H9 (cell line): ENCODE measurements at regions not wholly inside any gene's neighbourhood (a gene's known extent, or its start where the extent isn't known, plus 50 kb on each side); places are given as distances from the start of the nearest gene placed in this dataset.

ENCODE experiments used
- DNase-seq: peaks from one replicate; pipeline ENCODE4 v3.0.0-alpha.2; 2017
- H2AFZ ChIP-seq: one replicate; pipeline ENCODE4 v1.6.1; 2013; ENCODE audit warnings: mild to moderate bottlenecking, low read length, control low read depth, moderate library complexity
- H2AK5ac ChIP-seq: 2 replicates; pipeline ENCODE4 v1.6.1; 2013; ENCODE audit warnings: low read length, control low read depth, mixed read lengths; ENCODE audit not compliant: insufficient read length
- H2BK120ac ChIP-seq: one replicate; pipeline ENCODE4 v1.6.1; 2013; ENCODE audit warnings: low read depth, mild to moderate bottlenecking, low read length, control low read depth, inconsistent platforms; ENCODE audit not compliant: poor library complexity, severe bottlenecking
- H2BK12ac ChIP-seq: 2 replicates; pipeline ENCODE4 v1.6.1; 2013; ENCODE audit warnings: low read length, control low read depth, mixed read lengths, low read depth; ENCODE audit not compliant: insufficient read length
- H2BK15ac ChIP-seq: 2 replicates; pipeline ENCODE4 v1.6.1; 2013; ENCODE audit warnings: low read depth, low read length, control low read depth
- H2BK20ac ChIP-seq: one replicate; pipeline ENCODE4 v1.6.1; 2013; ENCODE audit warnings: low read depth, mild to moderate bottlenecking, low read length, control low read depth, inconsistent platforms; ENCODE audit not compliant: poor library complexity, severe bottlenecking
- H2BK5ac ChIP-seq: 2 replicates; pipeline ENCODE4 v1.6.1; 2013; ENCODE audit warnings: low read length, control low read depth, mixed read lengths; ENCODE audit not compliant: insufficient read length
- H3K14ac ChIP-seq: 2 replicates; pipeline ENCODE4 v1.6.1; 2013; ENCODE audit warnings: low read length, control low read depth; ENCODE audit not compliant: insufficient read depth
- H3K18ac ChIP-seq: 2 replicates; pipeline ENCODE4 v1.6.1; 2013; ENCODE audit warnings: low read depth, mild to moderate bottlenecking, mixed read lengths, low read length, control low read depth; ENCODE audit not compliant: insufficient read length
- H3K23ac ChIP-seq: 2 replicates; pipeline ENCODE4 v1.6.1; 2013; ENCODE audit warnings: low read length, control low read depth, mixed read lengths, low read depth; ENCODE audit not compliant: insufficient read length
- H3K23me2 ChIP-seq: 2 replicates; pipeline ENCODE4 v1.6.1; 2013; ENCODE audit warnings: low read depth, mild to moderate bottlenecking, mixed read lengths, low read length, control low read depth; ENCODE audit not compliant: insufficient read length, poor library complexity, severe bottlenecking
- H3K27ac ChIP-seq: 2 replicates; pipeline ENCODE4 v1.5.1; 2013; ENCODE audit warnings: low read length, control low read depth, mixed read lengths, low read depth; ENCODE audit not compliant: insufficient read length
- H3K27me3 ChIP-seq: 2 replicates; pipeline ENCODE4 v1.6.1; 2013; ENCODE audit warnings: low read length, control low read depth, inconsistent platforms; ENCODE audit not compliant: insufficient read depth
- H3K4ac ChIP-seq: 2 replicates; pipeline ENCODE4 v1.6.1; 2013; ENCODE audit warnings: low read depth, mild to moderate bottlenecking, control low read depth, inconsistent platforms, low read length, moderate library complexity
- H3K4me1 ChIP-seq: 2 replicates; pipeline ENCODE4 v1.6.1; 2013; ENCODE audit warnings: low read length, control low read depth, inconsistent platforms; ENCODE audit not compliant: insufficient read depth
- H3K4me2 ChIP-seq: 2 replicates; pipeline ENCODE4 v1.6.1; 2013; ENCODE audit warnings: low read length, control low read depth, mixed read lengths; ENCODE audit not compliant: insufficient read length, insufficient read depth
- H3K56ac ChIP-seq: 2 replicates; pipeline ENCODE4 v1.6.1; 2013; ENCODE audit warnings: low read depth, mild to moderate bottlenecking, mixed read lengths, low read length, control low read depth; ENCODE audit not compliant: insufficient read length
- H3K79me1 ChIP-seq: 2 replicates; pipeline ENCODE4 v1.6.1; 2013; ENCODE audit warnings: low read depth, mild to moderate bottlenecking, moderate library complexity, low read length, control low read depth, inconsistent platforms; ENCODE audit not compliant: insufficient read depth, poor library complexity, severe bottlenecking
- H3K79me2 ChIP-seq: 2 replicates; pipeline ENCODE4 v1.6.1; 2013; ENCODE audit warnings: low read length, control low read depth, inconsistent platforms; ENCODE audit not compliant: insufficient read depth
- H3K9ac ChIP-seq: 2 replicates; pipeline ENCODE4 v1.6.1; 2013; ENCODE audit warnings: low read length, control low read depth, mixed read lengths; ENCODE audit not compliant: insufficient read length; ENCODE audit errors: extremely low read depth
- H3K9me3 ChIP-seq: one replicate; pipeline ENCODE4 v1.6.1; 2013; ENCODE audit warnings: low read depth, low read length, inconsistent platforms; ENCODE audit not compliant: control insufficient read depth
- H3T11ph ChIP-seq: one replicate; pipeline ENCODE4 v1.6.1; 2013; ENCODE audit warnings: mild to moderate bottlenecking, low read length, control low read depth, inconsistent platforms
- H4K20me1 ChIP-seq: one replicate; pipeline ENCODE4 v1.6.1; 2013; ENCODE audit not compliant: control insufficient read depth, insufficient read length, insufficient read depth
- H4K5ac ChIP-seq: 2 replicates; pipeline ENCODE4 v1.6.1; 2013; ENCODE audit warnings: low read depth, mild to moderate bottlenecking, mixed read lengths, low read length, control low read depth; ENCODE audit not compliant: insufficient read length
- H4K8ac ChIP-seq: replicated peaks from 2 replicates; pipeline ENCODE4 v1.6.1; 2013; ENCODE audit warnings: low read length, control low read depth, mixed read lengths, low read depth; ENCODE audit not compliant: insufficient read length
- H4K91ac ChIP-seq: 2 replicates; pipeline ENCODE4 v1.6.1; 2013; ENCODE audit warnings: low read depth, mild to moderate bottlenecking, moderate library complexity, mixed read lengths, low read length, control low read depth; ENCODE audit not compliant: insufficient read length
- H3K27ac Mint-ChIP-seq, 3 experiments: 2 replicates in 2 of 3; 3 replicates in 1 of 3; pipeline ENCODE4 v1.8.0; 2020 to 2021; ENCODE audit warnings: mixed read lengths in 3 of 3, mild to moderate bottlenecking in 1 of 3, moderate library complexity in 1 of 3
- H3K27me3 Mint-ChIP-seq: 2 replicates; pipeline ENCODE4 v1.8.0; 2021; ENCODE audit warnings: low read depth, mild to moderate bottlenecking, moderate library complexity, mixed read lengths
- H3K36me3 Mint-ChIP-seq, 3 experiments: 2 replicates in 2 of 3; 3 replicates in 1 of 3; pipeline ENCODE4 v1.8.0; 2020 to 2021; ENCODE audit warnings: low read depth in 3 of 3, mixed read lengths in 3 of 3; ENCODE audit not compliant: insufficient read depth in 1 of 3
- H3K4me1 Mint-ChIP-seq, 2 experiments: 2 replicates each; pipeline ENCODE4 v1.8.0; 2020; ENCODE audit warnings: mixed read lengths in 2 of 2
- H3K4me3 Mint-ChIP-seq, 2 experiments: 2 replicates in 1 of 2; 3 replicates in 1 of 2; pipeline ENCODE4 v1.8.0; 2020 to 2021; ENCODE audit warnings: mild to moderate bottlenecking in 2 of 2, mixed read lengths in 2 of 2, moderate library complexity in 1 of 2
- H3K9me3 Mint-ChIP-seq, 2 experiments: 2 replicates in 1 of 2; 3 replicates in 1 of 2; pipeline ENCODE4 v1.8.0; 2020; ENCODE audit warnings: mild to moderate bottlenecking in 2 of 2, mixed read lengths in 2 of 2, moderate library complexity in 1 of 2
- TF ChIP-seq, protein P1 (sequence below): fragments of 200-600 bp; sonication (generic); conservative IDR thresholded peaks from 3 replicates; pipeline ENCODE4 v1.8.0; 2021; ENCODE audit warnings: antibody characterized with exemption, mild to moderate bottlenecking

DNA sequence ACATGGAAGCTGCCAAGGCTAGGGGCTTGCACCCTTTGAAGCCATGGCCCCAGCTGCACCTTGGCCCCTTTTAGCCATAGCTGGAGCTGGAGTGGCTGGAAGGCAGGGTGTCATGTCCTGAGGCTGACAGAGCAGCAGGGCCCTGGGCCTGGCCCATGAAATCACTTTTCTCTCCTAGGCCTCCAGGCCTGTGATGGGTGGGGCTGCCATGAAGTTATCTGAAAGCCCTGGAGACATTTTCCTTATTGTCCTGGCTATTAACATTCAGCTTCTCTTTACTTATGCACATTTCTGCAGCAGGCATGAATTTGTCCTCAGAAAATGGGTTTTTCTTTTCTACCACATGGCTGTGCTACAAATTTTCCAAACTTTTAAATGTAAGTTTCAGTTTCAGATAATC lies 106.9 kb upstream of the ELMO1 start:
- Histone ChIP-seq H3K56ac (no peak overlapping the region), H3K14ac (no peak overlapping the region), H3K4me2 (no peak overlapping the region), H3K23ac (no peak overlapping the region), H3T11ph (no peak overlapping the region), H2BK15ac (no peak overlapping the region), H2BK5ac (no peak overlapping the region), H2AFZ (no peak overlapping the region), H3K9me3 (no peaks in the 10 kb centered on the region), H3K18ac (no peak overlapping the region), H3K27ac (no peak overlapping the region), H2BK12ac (no peak overlapping the region), H3K4ac (no peak overlapping the region), H3K4me1 (peaks cover 5% of the 10 kb centered on the region; the same call in 1 of the 2 replicates), H2BK20ac (no peak overlapping the region), H4K8ac (no peak overlapping the region), H3K27me3 (no peaks in the 10 kb centered on the region), H4K5ac (no peak overlapping the region), H2AK5ac (no peak overlapping the region), H2BK120ac (no peak overlapping the region), H3K9ac (no peak overlapping the region), H4K20me1 (peaks cover 2% of the 10 kb centered on the region), H4K91ac (no peak overlapping the region), H3K79me1 (no peaks in the 10 kb centered on the region), H3K23me2 (no peaks in the 10 kb centered on the region), H3K79me2 (no peaks in the 10 kb centered on the region)
- H3K4me3 Mint-ChIP-seq: no peak overlapping the region
- H3K27me3 Mint-ChIP-seq: no peaks in the 10 kb centered on the region
- peaks cover 0 to 5% of the 10 kb centered on the region in 2 experiments; a peak in 1 of 5 replicates for H3K9me3 Mint-ChIP-seq
- H3K4me1 Mint-ChIP-seq: peaks cover 23 to 25% of the 10 kb centered on the region in 2 experiments
- no peak overlapping the region for H3K27ac Mint-ChIP-seq
- DNase-seq: no peak
- TF ChIP-seq, protein P1, sequence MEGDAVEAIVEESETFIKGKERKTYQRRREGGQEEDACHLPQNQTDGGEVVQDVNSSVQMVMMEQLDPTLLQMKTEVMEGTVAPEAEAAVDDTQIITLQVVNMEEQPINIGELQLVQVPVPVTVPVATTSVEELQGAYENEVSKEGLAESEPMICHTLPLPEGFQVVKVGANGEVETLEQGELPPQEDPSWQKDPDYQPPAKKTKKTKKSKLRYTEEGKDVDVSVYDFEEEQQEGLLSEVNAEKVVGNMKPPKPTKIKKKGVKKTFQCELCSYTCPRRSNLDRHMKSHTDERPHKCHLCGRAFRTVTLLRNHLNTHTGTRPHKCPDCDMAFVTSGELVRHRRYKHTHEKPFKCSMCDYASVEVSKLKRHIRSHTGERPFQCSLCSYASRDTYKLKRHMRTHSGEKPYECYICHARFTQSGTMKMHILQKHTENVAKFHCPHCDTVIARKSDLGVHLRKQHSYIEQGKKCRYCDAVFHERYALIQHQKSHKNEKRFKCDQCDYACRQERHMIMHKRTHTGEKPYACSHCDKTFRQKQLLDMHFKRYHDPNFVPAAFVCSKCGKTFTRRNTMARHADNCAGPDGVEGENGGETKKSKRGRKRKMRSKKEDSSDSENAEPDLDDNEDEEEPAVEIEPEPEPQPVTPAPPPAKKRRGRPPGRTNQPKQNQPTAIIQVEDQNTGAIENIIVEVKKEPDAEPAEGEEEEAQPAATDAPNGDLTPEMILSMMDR: no peak
- peaks cover 0 to 7% (median 0%) of the 10 kb centered on the region in 3 experiments; a peak in 2 of 7 replicates for H3K36me3 Mint-ChIP-seq
